Suprapubic skin (tissue), 4 donors: ENCODE measurements at regions not wholly inside any gene's neighbourhood (a gene's known extent, or its start where the extent isn't known, plus 50 kb on each side); places are given as distances from the start of the nearest gene placed in this dataset.

Experiments used
- CTCF ChIP-seq, 2 donors: fragments of 200-600 bp in 1 of 2; fragments of 450-650 bp in 1 of 2; sonication (generic) in 1 of 2; IDR thresholded peaks; one replicate each; pipeline ENCODE4 v1.5.1; 2016 to 2019; ENCODE audit warnings: antibody characterized with exemption in 2 of 2, mild to moderate bottlenecking in 1 of 2, moderate library complexity in 1 of 2
- POLR2A ChIP-seq, 2 donors: fragments of 450-650 bp; IDR thresholded peaks; one replicate each; pipeline ENCODE4 v1.6.1; 2017; ENCODE audit warnings: antibody characterized with exemption in 2 of 2, mild to moderate bottlenecking in 2 of 2, moderate library complexity in 2 of 2
- POLR2AphosphoS5 ChIP-seq, 3 donors: sonication (generic); formaldehyde crosslinking; IDR thresholded peaks; one replicate each; pipeline ENCODE4 v1.6.1; 2017; ENCODE audit warnings: antibody characterized with exemption in 3 of 3

GRCh38 chr7:153444641-153445040 lies 607.6 kb upstream of the DPP6 start:
- TF ChIP-seq CTCF (IDR thresholded peaks at IDR 0.05) (no peak), POLR2A (IDR thresholded peaks at IDR 0.05) (no peak), POLR2AphosphoS5 (IDR thresholded peaks at IDR 0.05) (no peak)
